HG03457 (cell line): ENCODE measurements at regions not wholly inside any gene's neighbourhood (a gene's known extent, or its start where the extent isn't known, plus 50 kb on each side); places are given as distances from the start of the nearest gene placed in this dataset.

Source experiments
- ATAC-seq: cut with Tn5 transposase; IDR thresholded peaks from one replicate; pipeline ENCODE4 v1.9.1; 2021; ENCODE audit warnings: moderate number of reproducible peaks; ENCODE audit not compliant: unreplicated experiment

DNA sequence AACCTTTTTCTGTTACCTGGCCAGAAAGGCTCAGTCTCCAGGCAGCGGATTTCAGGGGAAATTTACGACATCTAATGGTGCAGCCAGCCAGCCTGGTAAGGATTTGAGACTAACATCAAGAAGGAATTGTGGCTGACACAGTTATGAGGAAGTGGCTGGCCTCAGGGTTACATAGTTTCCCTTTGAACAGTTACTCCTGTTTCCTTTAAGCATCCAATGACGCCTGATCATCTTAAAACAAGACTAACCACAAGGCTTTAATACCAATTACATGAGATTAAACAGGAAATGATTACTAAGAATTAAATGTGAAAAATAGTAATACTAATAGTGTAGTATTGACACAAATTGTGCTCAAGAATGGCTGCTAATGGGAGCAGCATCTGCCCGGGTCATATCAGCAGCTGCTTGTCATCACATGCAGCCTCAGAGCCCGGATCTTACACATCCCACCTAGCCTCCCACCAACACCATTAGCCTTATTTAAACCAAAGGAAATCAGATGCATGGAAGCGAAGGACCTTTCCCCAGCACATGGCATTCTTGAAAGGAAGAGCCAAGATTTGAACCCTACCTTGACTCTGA lies 431.8 kb downstream of the PMP22 start:
- no peak for ATAC-seq

DNA sequence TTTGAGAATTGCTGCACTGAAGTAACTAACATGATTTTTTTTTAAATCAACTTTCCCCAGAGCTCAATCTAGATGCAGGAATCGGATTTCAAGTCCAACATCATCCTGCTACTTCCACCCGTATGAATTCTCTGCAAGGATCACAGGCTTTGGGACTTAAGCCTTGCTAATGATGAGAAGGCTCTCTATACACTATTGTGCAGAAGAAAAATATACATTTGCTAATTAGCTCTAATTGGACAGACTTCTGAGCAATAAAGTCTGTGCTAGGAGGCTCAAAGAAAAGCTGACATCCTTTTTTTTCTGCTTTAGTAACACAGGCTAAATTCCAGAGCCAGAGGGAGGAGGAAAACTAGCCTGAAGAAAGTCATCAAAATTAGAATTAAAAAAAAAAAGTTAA lies 433.6 kb downstream of the PMP22 start:
- no peak for ATAC-seq

GRCh38 chr17:14827396-14827919 lies 437.7 kb downstream of the PMP22 start:
- no peak for ATAC-seq

DNA sequence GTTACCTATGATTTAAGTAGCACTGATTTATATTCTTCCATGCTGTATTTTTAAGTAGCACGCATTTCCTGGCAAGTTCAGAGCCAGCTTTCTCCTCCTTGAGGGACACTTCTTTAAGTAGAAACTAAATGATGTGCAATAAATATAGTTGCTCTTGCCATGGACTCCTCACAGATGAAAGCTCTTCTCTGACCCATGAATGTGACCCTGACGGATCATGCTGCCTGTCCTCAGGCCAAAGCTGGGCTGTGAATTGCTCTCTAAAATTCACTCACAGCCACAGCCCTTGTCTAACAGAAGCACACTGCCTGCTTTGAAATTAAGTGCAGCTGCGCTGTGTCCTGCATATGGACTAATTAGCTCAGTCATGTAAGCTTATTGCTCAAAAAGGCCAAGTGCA lies 438.8 kb downstream of the PMP22 start:
- ATAC-seq = no peak

DNA sequence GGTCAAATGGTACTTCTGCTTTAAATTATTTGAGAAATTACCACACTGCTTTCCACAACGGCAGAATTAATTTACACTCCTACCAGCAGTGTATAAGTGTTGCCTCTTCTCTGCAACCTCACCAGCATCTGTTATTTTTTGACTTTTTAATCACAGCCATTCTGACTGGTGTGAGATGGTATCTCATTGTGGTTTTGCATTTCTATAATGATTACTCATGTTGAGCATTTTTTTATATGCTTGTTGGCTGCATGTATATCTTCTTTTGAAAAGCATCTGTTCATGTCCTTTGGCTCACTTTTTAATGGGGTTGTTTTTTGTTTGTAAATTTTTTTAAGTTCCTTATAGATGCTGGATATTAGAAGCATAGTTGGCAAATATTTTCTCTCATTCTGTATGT lies 446.7 kb downstream of the PMP22 start:
- no peak for ATAC-seq

DNA sequence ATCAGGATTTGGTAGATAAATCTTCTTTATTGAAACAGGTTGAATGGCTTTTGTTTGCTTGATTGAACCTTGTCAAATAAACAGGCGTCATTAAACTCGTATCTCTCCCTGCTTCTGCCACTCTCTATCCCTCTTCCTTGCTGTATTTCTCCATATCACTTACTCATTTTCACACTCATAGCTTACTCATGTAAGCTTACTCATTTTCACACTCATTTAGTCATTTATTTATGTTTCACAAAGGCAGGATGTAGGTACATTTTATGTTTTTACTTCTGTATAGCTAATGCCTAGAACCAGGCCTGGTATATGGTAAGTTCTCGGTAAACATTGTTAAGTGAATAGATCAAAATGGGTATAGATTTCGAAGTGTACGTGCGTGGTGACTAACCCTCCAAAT lies 450.0 kb downstream of the PMP22 start:
- ATAC-seq = no peak

DNA sequence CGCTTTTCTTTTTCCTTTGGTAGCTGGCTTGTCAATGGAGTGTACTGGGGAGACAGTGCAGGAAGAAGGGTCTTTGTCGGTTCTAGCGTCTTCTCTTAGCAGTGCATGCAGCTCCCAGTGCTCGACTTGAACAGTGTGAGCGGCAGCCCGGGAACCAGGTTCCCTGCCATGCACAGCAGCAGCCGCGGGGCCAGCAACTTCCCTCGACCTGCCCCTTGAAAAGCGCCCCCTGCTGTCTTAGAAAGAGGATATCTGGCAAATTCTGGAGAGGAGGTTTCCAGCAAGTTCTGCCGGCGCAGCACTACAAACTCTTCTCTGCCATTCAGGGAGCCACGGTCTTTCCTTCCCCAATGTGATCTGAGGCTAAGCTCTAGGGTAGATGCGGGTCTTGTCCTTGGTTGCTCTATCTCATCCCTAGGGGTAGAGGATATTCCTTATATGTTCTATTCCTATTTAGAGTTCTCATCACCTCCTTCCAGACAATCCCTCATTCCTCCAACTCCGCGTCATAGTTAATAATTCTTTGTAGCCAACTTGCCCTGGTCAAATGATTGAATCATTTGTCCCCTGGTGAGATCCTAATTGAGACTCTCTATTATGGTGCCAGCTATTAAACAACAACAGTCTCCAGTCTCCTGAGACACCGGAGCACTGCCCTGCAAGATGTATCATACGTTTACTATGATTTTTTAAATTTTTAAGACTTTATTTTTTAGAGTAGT lies 451.3 kb downstream of the PMP22 start:
- no peak for ATAC-seq

- no peak for ATAC-seq
Observed at GRCh38 chr17:14808425-14808824, 456.7 kb downstream of the PMP22 start.

DNA sequence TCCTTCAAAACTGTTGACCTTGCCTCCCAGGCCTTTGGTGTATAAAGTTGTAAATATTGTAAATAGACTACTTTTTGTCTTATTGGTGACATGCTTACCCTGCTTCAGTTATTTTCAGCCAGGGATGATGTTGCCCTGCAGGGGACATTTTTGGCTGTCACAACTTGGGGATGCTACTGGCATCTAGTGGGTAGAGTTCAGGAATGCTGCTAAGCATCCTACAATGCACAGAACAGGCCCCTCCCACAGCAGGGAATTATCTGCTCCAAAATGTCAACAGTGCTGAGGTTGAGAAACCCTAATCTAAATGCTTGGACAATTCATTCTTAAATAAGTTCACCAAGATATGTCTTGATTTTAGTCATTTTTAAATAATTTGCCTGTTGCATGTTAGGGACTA lies 459.8 kb downstream of the PMP22 start:
- no peak for ATAC-seq

GRCh38 chr17:14803826-14804225 lies 461.3 kb downstream of the PMP22 start:
- no peak for ATAC-seq

DNA sequence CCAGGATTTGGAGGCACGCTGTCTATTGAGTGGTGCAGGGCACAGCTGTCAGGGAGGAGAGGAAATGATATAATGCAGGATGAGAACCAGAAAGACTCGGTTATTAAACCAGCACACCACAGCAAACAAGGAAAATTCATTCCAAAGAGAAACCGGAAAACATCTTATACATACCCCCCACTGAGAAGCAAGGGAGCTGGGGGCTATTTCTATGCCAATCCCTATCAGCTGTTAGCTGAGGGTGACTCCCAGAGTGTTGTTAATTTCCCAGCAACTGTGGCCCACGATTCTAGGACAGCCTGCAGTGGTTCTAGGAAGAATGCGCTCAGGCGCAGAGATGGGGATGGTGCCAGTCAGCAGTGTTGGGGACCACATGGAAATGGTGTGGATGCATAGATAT lies 467.3 kb downstream of the PMP22 start:
- ATAC-seq = no peak

DNA sequence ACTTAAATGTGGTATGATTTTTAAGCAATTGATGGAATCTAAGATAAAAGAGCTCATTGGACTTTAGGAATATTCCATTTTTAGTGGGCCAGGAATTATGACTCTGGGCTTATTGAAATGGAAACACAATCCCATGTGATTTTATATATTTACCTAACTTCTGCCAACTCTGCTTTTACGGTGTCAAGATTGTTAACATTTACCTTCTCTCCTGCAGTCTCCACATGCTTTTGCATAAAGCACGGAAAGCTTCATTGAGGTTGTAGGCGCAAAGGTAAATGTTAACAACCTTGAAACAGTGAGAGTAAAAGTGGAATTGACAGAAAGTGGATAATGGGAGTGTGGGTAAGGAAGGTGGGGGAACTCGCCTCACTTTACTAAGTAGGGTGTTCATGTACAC lies 468.1 kb downstream of the PMP22 start:
- no peak for ATAC-seq

GRCh38 chr17:14794961-14795360 lies 470.2 kb downstream of the PMP22 start:
- ATAC-seq = no peak

DNA sequence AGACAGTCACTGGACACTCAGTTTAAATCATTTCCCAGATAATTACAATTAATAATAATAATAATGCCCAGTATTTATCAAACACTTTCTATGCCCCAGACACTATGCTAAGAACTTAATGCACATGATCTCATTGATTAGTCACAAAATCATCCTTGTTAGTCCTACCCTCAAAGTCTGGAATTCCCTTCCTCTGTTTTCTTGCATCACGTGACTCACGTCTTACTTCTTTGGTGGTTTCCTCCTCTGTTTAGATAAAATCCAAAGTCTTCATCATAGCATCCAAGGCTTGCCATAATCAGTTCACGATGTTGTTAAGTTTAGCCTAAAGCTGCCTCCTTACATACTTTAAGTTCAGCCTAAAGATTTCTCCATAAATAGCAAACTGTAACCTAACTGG lies 471.9 kb downstream of the PMP22 start:
- no peak for ATAC-seq

GRCh38 chr17:14792746-14793145 lies 472.4 kb downstream of the PMP22 start:
- no peak for ATAC-seq

DNA sequence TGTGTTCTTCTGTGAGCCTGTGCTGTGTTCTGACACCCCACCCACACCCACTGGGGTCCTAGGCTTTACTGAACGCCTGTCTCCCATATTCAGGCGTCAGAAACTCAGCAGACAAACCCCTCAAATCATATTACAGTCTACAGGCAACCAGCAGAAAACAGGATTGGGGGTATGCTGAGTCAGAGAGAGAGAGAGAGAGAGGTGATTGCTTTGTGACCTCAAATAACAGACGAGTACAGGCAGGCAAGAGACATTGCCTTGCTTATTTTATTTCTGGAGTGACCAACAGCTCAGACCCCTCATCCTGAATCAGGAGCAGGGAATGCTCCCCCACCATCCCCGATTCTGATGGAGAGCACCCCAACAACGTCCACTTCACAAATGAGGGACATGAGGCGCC lies 473.9 kb downstream of the PMP22 start:
- ATAC-seq = no peak

DNA sequence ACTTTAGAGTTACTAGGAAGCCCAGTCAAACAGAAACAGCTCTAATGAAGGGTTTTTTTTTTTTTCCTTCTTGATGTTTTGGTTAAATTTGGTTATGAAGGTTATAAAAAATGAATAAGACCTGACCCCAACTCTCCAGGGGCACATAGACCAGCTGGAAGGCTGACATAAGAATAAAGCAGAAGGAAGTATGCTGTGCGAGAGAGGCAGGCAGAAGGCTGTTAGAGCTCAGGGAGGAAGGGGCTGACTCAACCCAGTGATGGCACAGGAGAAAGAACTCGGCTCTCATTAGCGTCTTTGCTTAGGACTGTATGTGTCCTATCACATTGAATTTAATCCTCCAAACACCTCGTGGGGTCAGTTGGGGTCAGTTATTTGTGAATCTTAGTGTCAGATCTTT lies 474.6 kb downstream of the PMP22 start:
- ATAC-seq = no peak

- ATAC-seq = peak; percentile 76
Observed at GRCh38 chr17:14784997-14785696, 480.0 kb downstream of the PMP22 start.

- ATAC-seq = no peak
Observed at GRCh38 chr17:14781123-14781522, 480.2 kb downstream of the HS3ST3B1 start.

GRCh38 chr17:14780097-14780651 lies 479.3 kb downstream of the HS3ST3B1 start:
- ATAC-seq = no peak

DNA sequence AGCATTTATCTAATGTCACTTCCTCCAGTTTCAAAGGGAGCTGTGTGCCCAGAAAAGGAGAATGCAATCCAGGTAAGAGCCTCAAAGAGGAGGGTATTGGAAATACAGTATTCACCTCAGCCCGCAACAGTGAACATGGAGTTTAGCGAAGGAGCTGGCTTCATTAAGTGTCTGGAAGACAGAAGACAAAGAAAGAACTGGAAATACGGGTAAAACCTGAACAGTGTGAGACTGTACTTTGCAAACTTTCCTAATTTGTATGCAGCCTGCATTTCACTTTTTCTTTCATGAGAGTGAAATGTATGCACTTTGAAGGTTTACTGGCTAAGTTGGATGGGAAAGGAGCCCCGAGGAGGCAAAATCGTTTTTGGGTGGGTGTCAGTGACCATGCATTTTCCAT lies 478.4 kb downstream of the HS3ST3B1 start:
- no peak for ATAC-seq

DNA sequence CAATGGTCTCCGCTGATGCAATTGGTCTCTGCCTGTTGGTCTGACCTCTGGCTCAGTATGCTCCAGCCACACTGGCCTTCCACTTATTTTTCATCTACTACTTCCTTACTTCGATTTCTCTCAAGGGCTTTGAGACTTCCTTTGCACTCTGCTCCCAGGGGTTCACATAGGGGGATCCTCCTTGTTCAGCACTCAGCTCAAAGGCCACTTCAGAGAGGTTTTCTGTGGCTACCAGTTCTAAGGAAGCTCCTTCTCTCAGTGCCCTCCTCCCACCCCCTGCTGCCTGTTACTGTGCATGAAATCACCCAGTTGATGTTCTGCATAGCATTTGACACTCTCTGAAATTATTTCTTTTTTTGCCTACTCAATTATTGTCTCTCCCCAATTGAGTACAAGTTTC lies 476.4 kb downstream of the HS3ST3B1 start:
- no peak for ATAC-seq
